HG02938 (cell line): ENCODE measurements at regions not wholly inside any gene's neighbourhood (a gene's known extent, or its start where the extent isn't known, plus 50 kb on each side); places are given as distances from the start of the nearest gene placed in this dataset.

ENCODE experiments used
- ATAC-seq: cut with Tn5 transposase; IDR thresholded peaks from one replicate; pipeline ENCODE4 v1.9.1; 2021; ENCODE audit warnings: mild to moderate bottlenecking, moderate library complexity; ENCODE audit not compliant: unreplicated experiment

DNA sequence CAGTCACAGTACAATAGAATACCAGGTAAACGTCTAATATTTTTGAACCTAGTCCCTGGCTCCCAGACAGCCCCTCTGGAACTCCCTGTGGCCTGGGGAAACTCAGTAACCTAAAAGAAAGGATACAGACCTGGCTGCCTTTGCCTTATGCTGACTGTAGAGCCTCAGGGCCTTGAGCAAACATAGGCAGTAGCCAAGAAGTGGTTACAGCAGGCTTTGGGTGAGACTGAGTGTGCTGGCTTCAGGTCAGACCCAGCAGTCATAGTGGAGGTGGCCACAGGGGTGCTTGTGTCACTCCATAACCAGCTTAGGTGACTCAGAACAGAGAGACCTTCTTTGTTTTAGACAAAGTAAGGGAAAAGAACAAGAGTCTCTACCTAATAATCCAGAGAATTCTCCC is 141.8 kb upstream of the PRDX4 start:
- ATAC-seq: no peak

DNA sequence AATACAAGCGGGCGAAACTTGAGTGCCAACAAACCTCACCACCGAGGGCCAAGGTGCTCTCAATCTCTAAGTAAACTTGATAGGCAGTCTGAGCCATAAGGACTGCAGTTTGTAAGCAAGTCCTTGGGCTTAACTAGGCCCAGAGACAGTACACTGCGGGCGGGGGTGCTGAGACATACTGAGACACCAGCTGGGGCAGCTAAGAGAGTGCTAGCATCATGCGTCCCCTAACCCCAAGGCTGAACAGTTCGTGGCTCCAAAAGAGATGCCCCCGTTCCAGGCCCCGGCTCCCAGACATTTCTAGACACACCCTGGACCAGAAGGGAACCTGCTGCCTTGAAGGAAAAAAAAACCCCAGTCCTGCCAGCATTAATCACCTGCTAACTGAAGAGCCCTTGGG is 126.8 kb upstream of the PRDX4 start:
- no peak for ATAC-seq

DNA sequence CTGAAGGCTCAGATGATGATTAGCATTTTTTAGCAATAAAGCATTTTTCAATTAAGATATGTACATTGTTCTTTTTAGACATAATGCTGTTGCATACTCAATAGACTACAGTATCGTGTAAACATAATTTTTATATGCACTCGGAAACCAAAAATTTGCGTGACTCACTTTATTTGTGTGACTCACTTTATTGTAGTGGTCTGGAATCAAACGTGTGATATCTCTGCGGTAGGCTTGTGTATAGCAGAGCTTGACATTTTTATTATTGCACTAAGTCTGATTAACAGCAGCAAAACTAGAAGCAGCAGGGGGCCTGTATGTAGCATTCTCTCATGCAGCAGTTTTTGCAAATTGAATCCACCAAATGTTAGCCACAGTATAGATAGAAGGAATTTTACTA is 119.1 kb upstream of the PRDX4 start:
- ATAC-seq: no peak

DNA sequence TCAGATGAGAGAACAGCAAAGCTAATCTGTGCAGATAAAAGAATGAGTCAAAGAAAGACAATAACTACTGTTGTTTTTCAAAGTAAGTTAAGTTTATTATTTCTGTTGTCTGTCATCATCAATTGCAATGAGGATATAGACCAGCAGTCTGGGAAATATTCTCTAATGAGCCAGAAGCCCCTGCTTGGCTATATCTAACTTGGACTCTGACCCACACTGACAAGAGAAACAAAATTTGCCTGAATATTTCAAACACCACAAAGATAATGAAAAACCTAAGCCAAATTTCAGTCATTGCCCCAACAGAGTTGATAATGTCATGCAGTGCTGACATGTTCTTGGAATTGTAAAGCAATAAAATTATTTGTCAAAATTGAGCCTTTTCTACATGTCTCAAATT is 115.0 kb upstream of the PRDX4 start:
- ATAC-seq: no peak

DNA sequence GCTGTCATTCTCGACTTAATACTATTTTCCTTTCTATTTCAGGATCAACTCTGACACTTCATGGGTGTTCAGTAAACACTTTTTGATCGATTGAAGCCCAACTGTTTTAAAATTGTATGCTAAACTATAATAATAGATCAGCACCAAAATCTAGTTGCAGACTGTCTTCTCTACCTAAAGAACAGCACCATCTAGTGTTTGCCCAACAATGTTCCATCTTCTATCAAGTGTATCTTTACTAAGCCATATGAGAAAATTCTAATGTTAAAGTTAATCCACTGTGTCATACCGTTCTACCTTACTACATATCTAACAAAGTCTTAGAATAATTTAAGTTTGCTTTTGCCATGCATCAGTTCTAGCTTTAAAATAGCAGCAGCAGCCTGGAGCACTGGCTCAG is 113.0 kb upstream of the PRDX4 start:
- ATAC-seq: no peak

DNA sequence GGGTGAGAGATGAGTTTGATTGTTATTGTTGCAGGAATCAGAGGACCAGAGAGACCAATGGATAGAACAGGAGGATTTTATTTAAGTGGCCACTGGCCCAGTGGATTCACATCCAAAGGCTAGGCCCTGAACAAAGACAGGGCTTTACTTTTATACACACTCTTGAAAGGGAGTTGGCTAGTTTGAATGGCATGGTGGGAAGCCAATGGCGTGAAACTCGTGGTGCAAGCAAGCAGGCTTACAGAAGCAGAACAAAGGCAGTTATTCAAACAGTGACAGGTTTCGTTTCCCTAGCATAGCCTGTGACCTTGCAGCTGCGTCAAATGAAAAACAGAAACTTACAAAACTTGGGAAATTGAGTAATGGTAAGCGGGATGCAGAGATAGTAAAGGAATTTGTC is 110.2 kb upstream of the PRDX4 start:
- ATAC-seq: no peak

DNA sequence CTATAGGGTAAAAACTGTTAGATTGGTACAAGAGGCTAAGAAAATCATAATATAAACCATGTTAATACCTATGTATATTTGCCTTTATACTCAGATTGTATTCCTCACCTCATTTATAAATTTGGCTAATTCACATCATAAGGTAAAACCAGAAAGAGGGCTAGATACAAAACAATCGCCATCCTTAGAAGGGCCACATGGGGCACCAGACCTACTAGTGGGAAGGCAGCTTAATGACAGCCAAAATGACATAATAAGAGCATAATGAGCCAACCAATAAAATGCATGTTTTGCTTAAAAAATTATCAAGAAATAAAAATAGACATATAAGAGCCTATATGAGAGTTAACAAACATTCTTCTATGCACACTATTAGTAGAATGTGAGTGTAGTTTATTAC is 107.3 kb upstream of the PRDX4 start:
- ATAC-seq: no peak

DNA sequence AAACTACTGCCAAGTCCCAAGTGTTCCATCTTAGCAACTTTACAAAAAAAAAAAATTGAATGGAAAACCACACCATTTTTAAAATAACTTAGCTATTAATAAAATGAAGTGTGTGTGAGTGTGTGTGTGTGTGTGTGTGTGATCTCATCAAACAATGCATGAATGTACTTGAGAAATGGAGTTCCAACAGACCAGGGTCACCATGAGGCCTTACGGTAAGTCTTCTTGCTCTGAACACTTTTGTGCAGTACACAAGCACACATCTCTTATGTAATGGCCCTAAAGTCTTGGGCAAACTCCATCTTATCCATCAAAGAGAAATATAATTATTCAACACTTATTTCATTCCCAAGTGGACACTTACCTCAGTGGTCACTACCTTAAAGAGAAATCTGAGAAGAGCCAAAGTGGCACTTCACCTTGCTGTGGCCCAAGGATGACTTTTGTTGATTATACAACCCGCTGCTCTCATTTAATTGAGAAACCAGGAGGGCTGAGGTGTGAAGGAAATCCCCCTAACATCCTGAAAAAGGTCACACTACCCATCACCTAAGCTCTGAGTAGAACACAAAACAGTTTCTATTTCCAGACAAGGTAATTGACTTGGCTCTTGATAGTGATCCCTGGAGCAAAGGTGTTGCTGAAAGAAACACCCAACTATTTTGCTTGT is 96.5 kb upstream of the PRDX4 start:
- ATAC-seq: no peak

DNA sequence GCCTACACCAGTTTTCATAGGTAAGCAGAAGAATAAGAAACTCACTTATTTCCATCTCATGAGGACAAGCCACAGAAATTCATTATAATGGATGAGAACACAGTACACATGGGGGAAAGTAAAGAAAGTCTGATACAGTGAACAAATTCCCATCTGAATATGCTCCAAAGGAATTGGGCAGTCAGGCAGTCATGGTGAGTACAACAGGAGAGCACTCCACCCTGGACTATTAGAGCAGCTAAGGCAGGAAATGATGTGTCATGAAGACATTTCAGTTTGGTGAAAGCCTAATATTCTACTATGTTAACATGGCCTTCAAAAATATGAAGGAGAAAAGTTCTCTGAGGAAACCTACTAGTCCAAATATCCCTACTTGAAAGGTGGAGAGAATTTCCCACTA is 92.0 kb upstream of the PRDX4 start:
- no peak for ATAC-seq

DNA sequence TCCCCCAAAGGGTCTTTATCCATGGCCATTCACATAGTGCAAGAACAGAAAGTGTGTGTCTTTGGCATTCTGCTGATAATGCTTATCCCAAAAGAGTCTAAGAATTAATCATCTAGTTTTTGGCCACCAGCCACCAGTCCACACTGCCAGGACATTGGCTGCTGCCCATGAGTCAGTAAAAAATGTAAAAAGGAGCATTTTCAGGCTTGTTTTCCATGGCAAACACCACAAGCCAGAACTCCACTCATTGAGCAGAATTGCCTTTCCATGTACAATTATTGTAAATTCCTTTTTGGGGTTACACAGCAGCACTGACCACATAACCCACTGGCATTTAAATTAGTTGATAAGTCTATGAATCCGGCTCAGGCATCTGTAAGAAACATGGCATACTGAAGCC is 89.2 kb upstream of the PRDX4 start:
- ATAC-seq: no peak

DNA sequence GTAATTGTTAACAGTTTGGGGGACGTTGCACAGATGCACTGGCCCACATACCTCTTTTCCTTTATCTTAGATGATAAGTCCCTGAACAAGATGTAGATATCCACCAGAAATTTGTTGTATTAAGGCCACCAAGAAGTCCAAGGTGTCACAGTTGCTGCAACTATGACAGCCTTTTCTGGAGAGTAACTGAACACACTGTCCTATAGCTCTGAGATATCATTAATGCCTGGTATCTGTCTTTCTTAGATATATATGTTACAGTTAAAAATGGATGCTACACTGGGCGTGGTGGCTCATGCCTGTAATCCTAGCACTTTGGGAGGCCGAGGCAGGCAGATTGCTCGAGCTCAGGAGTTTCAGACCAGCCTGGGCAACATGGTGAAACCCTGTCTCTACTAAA is 77.8 kb upstream of the PRDX4 start:
- no peak for ATAC-seq

DNA sequence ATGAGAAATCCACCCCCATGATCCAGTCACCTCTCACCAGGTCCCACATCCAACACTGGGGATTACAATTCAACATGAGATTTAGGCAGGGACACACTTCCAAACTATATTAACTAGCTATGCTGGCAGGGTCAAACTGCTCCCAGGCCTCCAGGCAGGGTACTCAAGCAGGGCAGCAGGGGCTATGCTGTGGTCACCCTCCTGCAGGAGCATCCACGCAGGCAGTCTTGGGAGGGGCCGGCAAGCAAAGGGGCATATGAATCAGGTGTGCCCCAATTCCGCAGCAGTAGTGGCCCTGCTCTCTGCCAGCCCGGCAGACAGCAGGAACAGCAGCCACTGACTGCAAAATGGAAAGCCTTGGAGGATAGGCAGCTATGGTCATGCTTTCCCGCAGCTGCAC is 74.6 kb upstream of the PRDX4 start:
- no peak for ATAC-seq

DNA sequence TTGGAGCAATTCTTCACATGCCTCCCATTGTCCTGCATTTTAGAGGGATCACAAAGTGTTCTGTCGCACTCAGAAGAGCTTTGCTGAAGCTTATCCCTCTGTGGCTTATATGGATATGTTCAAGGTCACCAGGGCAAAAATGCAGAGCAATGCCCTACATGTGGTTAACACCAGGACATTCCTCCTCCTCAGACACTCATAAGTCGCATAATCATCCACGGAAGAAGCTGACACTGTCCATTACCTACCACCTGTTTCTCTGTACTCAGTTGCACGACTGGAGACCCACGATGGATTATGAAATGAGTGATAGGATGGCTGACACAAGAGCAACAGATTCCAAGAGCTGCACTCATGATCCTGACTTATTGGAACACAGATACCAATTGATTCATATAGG is 68.7 kb upstream of the PRDX4 start:
- ATAC-seq: no peak

DNA sequence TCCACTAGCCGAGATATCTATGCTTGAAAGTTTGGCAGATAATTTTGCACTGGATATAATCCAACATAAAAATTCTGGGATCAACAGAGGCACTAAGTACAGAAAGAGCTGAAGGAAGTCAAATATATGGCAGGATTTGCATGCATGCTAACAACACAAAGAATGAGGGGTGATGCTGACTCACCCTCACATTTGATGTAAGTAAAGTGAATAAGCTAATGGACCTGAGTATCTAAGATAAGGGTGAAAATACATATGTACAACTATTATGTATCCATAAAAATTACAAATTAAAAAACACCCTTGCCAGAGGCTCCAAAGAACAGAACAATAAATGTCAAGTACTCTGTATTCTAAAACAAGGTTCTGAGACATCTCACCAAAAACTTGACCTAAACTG is 63.8 kb upstream of the PRDX4 start:
- no peak for ATAC-seq

DNA sequence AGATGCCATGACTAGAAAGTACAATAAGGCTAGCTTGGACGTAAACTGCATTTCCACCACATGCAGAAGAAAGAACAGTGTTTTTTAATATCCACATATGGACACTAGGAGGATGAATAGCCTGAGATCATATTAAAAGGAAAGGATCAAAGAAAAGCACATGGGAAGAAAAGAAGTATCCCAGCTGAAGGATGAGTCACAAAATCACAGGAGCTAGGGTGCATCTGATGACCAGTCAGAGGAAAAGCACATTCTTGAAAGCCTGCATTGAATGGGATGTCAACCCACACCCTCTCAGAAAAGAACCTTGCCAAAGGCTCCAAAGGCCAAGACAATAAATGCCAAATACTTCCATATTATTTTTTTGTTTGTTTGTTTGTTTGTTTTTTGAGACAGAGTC is 56.8 kb upstream of the PRDX4 start:
- no peak for ATAC-seq

DNA sequence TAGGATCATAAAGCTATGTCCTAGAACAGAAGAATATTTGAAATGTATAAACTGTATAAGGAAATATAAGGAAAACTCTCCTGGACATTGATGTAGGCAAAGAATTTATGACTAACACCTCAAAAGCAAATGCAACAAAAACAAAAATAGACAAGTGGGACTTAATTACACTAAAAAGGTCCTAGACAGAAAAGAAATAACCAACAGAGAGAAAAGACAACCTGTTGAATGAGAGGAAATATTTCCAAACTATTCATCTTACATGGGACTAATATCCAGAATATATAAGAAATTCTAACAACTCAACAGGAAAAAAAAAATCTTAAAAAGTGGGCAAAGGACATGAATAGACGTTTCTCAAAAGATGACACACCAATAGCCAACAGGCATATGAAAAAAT is 54.4 kb upstream of the PRDX4 start:
- no peak for ATAC-seq

DNA sequence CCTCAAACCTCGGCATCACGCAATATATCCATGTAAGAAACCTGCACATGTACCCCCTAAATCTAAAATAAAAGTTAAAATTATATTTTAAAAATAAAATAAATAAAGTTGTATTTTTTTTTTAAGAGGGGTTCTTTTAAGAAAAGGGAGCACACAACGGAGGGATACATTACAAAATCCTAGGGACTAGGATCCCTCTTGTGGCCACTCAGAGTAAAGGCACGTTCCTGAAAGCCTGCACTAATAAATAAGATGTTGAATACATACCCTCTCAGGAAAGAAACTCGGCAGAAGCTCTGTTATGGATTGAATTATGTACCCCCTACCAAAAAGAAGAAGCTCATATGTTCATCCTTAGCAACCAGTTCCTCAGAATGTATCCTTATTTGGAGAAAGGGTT is 50.9 kb upstream of the PRDX4 start:
- ATAC-seq: no peak
